H9 (cell line): ENCODE measurements at regions not wholly inside any gene's neighbourhood (a gene's known extent, or its start where the extent isn't known, plus 50 kb on each side); places are given as distances from the start of the nearest gene placed in this dataset.

Source experiments
- DNase-seq: peaks from one replicate; pipeline ENCODE4 v3.0.0-alpha.2; 2017
- H2AFZ ChIP-seq: one replicate; pipeline ENCODE4 v1.6.1; 2013; ENCODE audit warnings: mild to moderate bottlenecking, low read length, control low read depth, moderate library complexity
- H2AK5ac ChIP-seq: 2 replicates; pipeline ENCODE4 v1.6.1; 2013; ENCODE audit warnings: low read length, control low read depth, mixed read lengths; ENCODE audit not compliant: insufficient read length
- H2BK120ac ChIP-seq: one replicate; pipeline ENCODE4 v1.6.1; 2013; ENCODE audit warnings: low read depth, mild to moderate bottlenecking, low read length, control low read depth, inconsistent platforms; ENCODE audit not compliant: poor library complexity, severe bottlenecking
- H2BK12ac ChIP-seq: 2 replicates; pipeline ENCODE4 v1.6.1; 2013; ENCODE audit warnings: low read length, control low read depth, mixed read lengths, low read depth; ENCODE audit not compliant: insufficient read length
- H2BK15ac ChIP-seq: 2 replicates; pipeline ENCODE4 v1.6.1; 2013; ENCODE audit warnings: low read depth, low read length, control low read depth
- H2BK20ac ChIP-seq: one replicate; pipeline ENCODE4 v1.6.1; 2013; ENCODE audit warnings: low read depth, mild to moderate bottlenecking, low read length, control low read depth, inconsistent platforms; ENCODE audit not compliant: poor library complexity, severe bottlenecking
- H2BK5ac ChIP-seq: 2 replicates; pipeline ENCODE4 v1.6.1; 2013; ENCODE audit warnings: low read length, control low read depth, mixed read lengths; ENCODE audit not compliant: insufficient read length
- H3K14ac ChIP-seq: 2 replicates; pipeline ENCODE4 v1.6.1; 2013; ENCODE audit warnings: low read length, control low read depth; ENCODE audit not compliant: insufficient read depth
- H3K18ac ChIP-seq: 2 replicates; pipeline ENCODE4 v1.6.1; 2013; ENCODE audit warnings: low read depth, mild to moderate bottlenecking, mixed read lengths, low read length, control low read depth; ENCODE audit not compliant: insufficient read length
- H3K23ac ChIP-seq: 2 replicates; pipeline ENCODE4 v1.6.1; 2013; ENCODE audit warnings: low read length, control low read depth, mixed read lengths, low read depth; ENCODE audit not compliant: insufficient read length
- H3K23me2 ChIP-seq: 2 replicates; pipeline ENCODE4 v1.6.1; 2013; ENCODE audit warnings: low read depth, mild to moderate bottlenecking, mixed read lengths, low read length, control low read depth; ENCODE audit not compliant: insufficient read length, poor library complexity, severe bottlenecking
- H3K27ac ChIP-seq: 2 replicates; pipeline ENCODE4 v1.5.1; 2013; ENCODE audit warnings: low read length, control low read depth, mixed read lengths, low read depth; ENCODE audit not compliant: insufficient read length
- H3K27me3 ChIP-seq: 2 replicates; pipeline ENCODE4 v1.6.1; 2013; ENCODE audit warnings: low read length, control low read depth, inconsistent platforms; ENCODE audit not compliant: insufficient read depth
- H3K4ac ChIP-seq: 2 replicates; pipeline ENCODE4 v1.6.1; 2013; ENCODE audit warnings: low read depth, mild to moderate bottlenecking, control low read depth, inconsistent platforms, low read length, moderate library complexity
- H3K4me1 ChIP-seq: 2 replicates; pipeline ENCODE4 v1.6.1; 2013; ENCODE audit warnings: low read length, control low read depth, inconsistent platforms; ENCODE audit not compliant: insufficient read depth
- H3K4me2 ChIP-seq: 2 replicates; pipeline ENCODE4 v1.6.1; 2013; ENCODE audit warnings: low read length, control low read depth, mixed read lengths; ENCODE audit not compliant: insufficient read length, insufficient read depth
- H3K56ac ChIP-seq: 2 replicates; pipeline ENCODE4 v1.6.1; 2013; ENCODE audit warnings: low read depth, mild to moderate bottlenecking, mixed read lengths, low read length, control low read depth; ENCODE audit not compliant: insufficient read length
- H3K79me1 ChIP-seq: 2 replicates; pipeline ENCODE4 v1.6.1; 2013; ENCODE audit warnings: low read depth, mild to moderate bottlenecking, moderate library complexity, low read length, control low read depth, inconsistent platforms; ENCODE audit not compliant: insufficient read depth, poor library complexity, severe bottlenecking
- H3K79me2 ChIP-seq: 2 replicates; pipeline ENCODE4 v1.6.1; 2013; ENCODE audit warnings: low read length, control low read depth, inconsistent platforms; ENCODE audit not compliant: insufficient read depth
- H3K9ac ChIP-seq: 2 replicates; pipeline ENCODE4 v1.6.1; 2013; ENCODE audit warnings: low read length, control low read depth, mixed read lengths; ENCODE audit not compliant: insufficient read length; ENCODE audit errors: extremely low read depth
- H3K9me3 ChIP-seq: one replicate; pipeline ENCODE4 v1.6.1; 2013; ENCODE audit warnings: low read depth, low read length, inconsistent platforms; ENCODE audit not compliant: control insufficient read depth
- H3T11ph ChIP-seq: one replicate; pipeline ENCODE4 v1.6.1; 2013; ENCODE audit warnings: mild to moderate bottlenecking, low read length, control low read depth, inconsistent platforms
- H4K20me1 ChIP-seq: one replicate; pipeline ENCODE4 v1.6.1; 2013; ENCODE audit not compliant: control insufficient read depth, insufficient read length, insufficient read depth
- H4K5ac ChIP-seq: 2 replicates; pipeline ENCODE4 v1.6.1; 2013; ENCODE audit warnings: low read depth, mild to moderate bottlenecking, mixed read lengths, low read length, control low read depth; ENCODE audit not compliant: insufficient read length
- H4K8ac ChIP-seq: replicated peaks from 2 replicates; pipeline ENCODE4 v1.6.1; 2013; ENCODE audit warnings: low read length, control low read depth, mixed read lengths, low read depth; ENCODE audit not compliant: insufficient read length
- H4K91ac ChIP-seq: 2 replicates; pipeline ENCODE4 v1.6.1; 2013; ENCODE audit warnings: low read depth, mild to moderate bottlenecking, moderate library complexity, mixed read lengths, low read length, control low read depth; ENCODE audit not compliant: insufficient read length
- H3K27ac Mint-ChIP-seq, 3 experiments: 2 replicates in 2 of 3; 3 replicates in 1 of 3; pipeline ENCODE4 v1.8.0; 2020 to 2021; ENCODE audit warnings: mixed read lengths in 3 of 3, mild to moderate bottlenecking in 1 of 3, moderate library complexity in 1 of 3
- H3K27me3 Mint-ChIP-seq: 2 replicates; pipeline ENCODE4 v1.8.0; 2021; ENCODE audit warnings: low read depth, mild to moderate bottlenecking, moderate library complexity, mixed read lengths
- H3K36me3 Mint-ChIP-seq, 3 experiments: 2 replicates in 2 of 3; 3 replicates in 1 of 3; pipeline ENCODE4 v1.8.0; 2020 to 2021; ENCODE audit warnings: low read depth in 3 of 3, mixed read lengths in 3 of 3; ENCODE audit not compliant: insufficient read depth in 1 of 3
- H3K4me1 Mint-ChIP-seq, 2 experiments: 2 replicates each; pipeline ENCODE4 v1.8.0; 2020; ENCODE audit warnings: mixed read lengths in 2 of 2
- H3K4me3 Mint-ChIP-seq, 2 experiments: 2 replicates in 1 of 2; 3 replicates in 1 of 2; pipeline ENCODE4 v1.8.0; 2020 to 2021; ENCODE audit warnings: mild to moderate bottlenecking in 2 of 2, mixed read lengths in 2 of 2, moderate library complexity in 1 of 2
- H3K9me3 Mint-ChIP-seq, 2 experiments: 2 replicates in 1 of 2; 3 replicates in 1 of 2; pipeline ENCODE4 v1.8.0; 2020; ENCODE audit warnings: mild to moderate bottlenecking in 2 of 2, mixed read lengths in 2 of 2, moderate library complexity in 1 of 2
- WGBS: extraction: QIAGEN DNeasy Blood & Tissue Kit; methylation state at CpG from one replicate; pipeline ENCODE4 v1.1.7; 2013; ENCODE audit warnings: missing lambda C conversion rate, low lambda C conversion rate, mixed read lengths; ENCODE audit not compliant: insufficient read length; ENCODE audit errors: extremely low coverage; 5-methylcytosine and 5-hydroxymethylcytosine counted together
- TF ChIP-seq, protein P1 (sequence below): fragments of 200-600 bp; sonication (generic); conservative IDR thresholded peaks from 3 replicates; pipeline ENCODE4 v1.8.0; 2021; ENCODE audit warnings: antibody characterized with exemption, mild to moderate bottlenecking

- Histone ChIP-seq H2BK20ac (no peak overlapping the region), H3K27ac (no peak overlapping the region), H3K79me2 (no peaks in the 10 kb centered on the region), H3K14ac (no peak overlapping the region), H2AFZ (no peak overlapping the region), H2BK15ac (no peak overlapping the region), H3K23me2 (no peaks in the 10 kb centered on the region), H3K18ac (no peak overlapping the region), H2BK12ac (no peak overlapping the region), H2BK5ac (no peak overlapping the region), H3K23ac (no peak overlapping the region), H3K4ac (no peak overlapping the region), H4K91ac (no peak overlapping the region), H4K5ac (no peak overlapping the region), H3K79me1 (no peaks in the 10 kb centered on the region), H3K4me2 (no peak overlapping the region), H3K27me3 (no peaks in the 10 kb centered on the region), H3K4me1 (no peaks in the 10 kb centered on the region), H4K8ac (no peak overlapping the region), H2BK120ac (no peak overlapping the region), H3K9ac (no peak overlapping the region), H3K9me3 (no peaks in the 10 kb centered on the region), H3T11ph (no peak overlapping the region), H4K20me1 (no peaks in the 10 kb centered on the region), H3K56ac (no peak overlapping the region), H2AK5ac (no peak overlapping the region)
- Mint-ChIP-seq H3K36me3 (no peaks in the 10 kb centered on the region; a peak in 2 of 7 replicates), H3K27ac (no peak overlapping the region), H3K4me1 (peaks cover 22 to 38% of the 10 kb centered on the region in 2 experiments), H3K4me3 (no peak overlapping the region), H3K9me3 (peaks cover 6 to 8% of the 10 kb centered on the region in 2 experiments; a peak in 1 of 5 replicates), H3K27me3 (peaks cover 40% of the 10 kb centered on the region)
- WGBS, result no CpG with 5 or more reads among the region's 6 CpGs
- TF ChIP-seq, protein P1, sequence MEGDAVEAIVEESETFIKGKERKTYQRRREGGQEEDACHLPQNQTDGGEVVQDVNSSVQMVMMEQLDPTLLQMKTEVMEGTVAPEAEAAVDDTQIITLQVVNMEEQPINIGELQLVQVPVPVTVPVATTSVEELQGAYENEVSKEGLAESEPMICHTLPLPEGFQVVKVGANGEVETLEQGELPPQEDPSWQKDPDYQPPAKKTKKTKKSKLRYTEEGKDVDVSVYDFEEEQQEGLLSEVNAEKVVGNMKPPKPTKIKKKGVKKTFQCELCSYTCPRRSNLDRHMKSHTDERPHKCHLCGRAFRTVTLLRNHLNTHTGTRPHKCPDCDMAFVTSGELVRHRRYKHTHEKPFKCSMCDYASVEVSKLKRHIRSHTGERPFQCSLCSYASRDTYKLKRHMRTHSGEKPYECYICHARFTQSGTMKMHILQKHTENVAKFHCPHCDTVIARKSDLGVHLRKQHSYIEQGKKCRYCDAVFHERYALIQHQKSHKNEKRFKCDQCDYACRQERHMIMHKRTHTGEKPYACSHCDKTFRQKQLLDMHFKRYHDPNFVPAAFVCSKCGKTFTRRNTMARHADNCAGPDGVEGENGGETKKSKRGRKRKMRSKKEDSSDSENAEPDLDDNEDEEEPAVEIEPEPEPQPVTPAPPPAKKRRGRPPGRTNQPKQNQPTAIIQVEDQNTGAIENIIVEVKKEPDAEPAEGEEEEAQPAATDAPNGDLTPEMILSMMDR, result no peak
- DNase-seq, result no peak
Measured at GRCh38 chr5:77912721-77913120, 136.6 kb upstream of the TBCA start.
